IMR-90 (cell line): ENCODE measurements at regions not wholly inside any gene's neighbourhood (a gene's known extent, or its start where the extent isn't known, plus 50 kb on each side); places are given as distances from the start of the nearest gene placed in this dataset.

Source experiments
- ATAC-seq: fragments of 200-7000 bp; cut with Tn5 transposase; 2 replicates; pipeline ENCODE4 v1.9.1; 2020; ENCODE audit warnings: low read depth, mild to moderate bottlenecking, moderate library complexity
- BruUV-seq: library from RNA; stranded (reverse); fragments of 400-500 nt; replicated peaks from 2 replicates; lab custom pipeline; 2021; lab: Mats Ljungman, UMichigan
- CTCF ChIA-PET: fragments of 300-600 bp; formaldehyde crosslinking; extraction: SDS; loops from one replicate; lab custom pipeline; 2021; ENCODE audit warnings: antibody characterized with exemption; lab: Yijun Ruan, JAX
- POLR2A ChIA-PET: fragments of 300-600 bp; sonication (Branson Sonifier 250); formaldehyde crosslinking; loops from one replicate; lab custom pipeline; 2022; ENCODE audit warnings: antibody characterized with exemption; ENCODE audit not compliant: unreplicated experiment; lab: Charles Lee
- DNase-seq: peaks from one replicate; pipeline ENCODE4 v3.0.0; 2013
- H2AFZ ChIP-seq: replicated peaks from 2 replicates; pipeline ENCODE3; 2013; ENCODE audit warnings: low read length, mild to moderate bottlenecking; ENCODE audit not compliant: poor library complexity
- H2AK5ac ChIP-seq: 2 replicates; pipeline ENCODE4 v1.6.1; 2013; ENCODE audit warnings: low read depth, low read length, inconsistent platforms
- H2AK9ac ChIP-seq: replicated peaks from 2 replicates; pipeline ENCODE3; 2013; ENCODE audit warnings: mild to moderate bottlenecking, low read depth, low read length, moderate library complexity; ENCODE audit not compliant: poor library complexity
- H2BK120ac ChIP-seq: 2 replicates; pipeline ENCODE4 v1.6.1; 2013; ENCODE audit warnings: low read depth, low read length, inconsistent platforms
- H2BK15ac ChIP-seq: 3 replicates; pipeline ENCODE4 v1.6.1; 2013; ENCODE audit warnings: low read depth, low read length, inconsistent platforms
- H2BK20ac ChIP-seq: 2 replicates; pipeline ENCODE4 v1.6.1; 2013; ENCODE audit warnings: low read depth, mild to moderate bottlenecking, inconsistent platforms, low read length, moderate library complexity
- H2BK5ac ChIP-seq: 2 replicates; pipeline ENCODE4 v1.6.1; 2013; ENCODE audit warnings: mild to moderate bottlenecking, low read depth, low read length, inconsistent platforms; ENCODE audit not compliant: poor library complexity, severe bottlenecking
- H3K14ac ChIP-seq: replicated peaks from 2 replicates; pipeline ENCODE4 v1.6.1; 2013; ENCODE audit warnings: low read depth, low read length, inconsistent platforms
- H3K18ac ChIP-seq: 2 replicates; pipeline ENCODE4 v1.6.1; 2013; ENCODE audit warnings: low read depth, low read length, control low read depth
- H3K23ac ChIP-seq: 2 replicates; pipeline ENCODE4 v1.6.1; 2013; ENCODE audit warnings: low read depth, low read length, inconsistent platforms
- H3K27ac ChIP-seq: 2 replicates; pipeline ENCODE4 v1.5.1; 2013; ENCODE audit warnings: mild to moderate bottlenecking, control low read depth, low read length; ENCODE audit not compliant: insufficient read depth
- H3K27me3 ChIP-seq: 2 replicates; pipeline ENCODE4 v1.6.1; 2013; ENCODE audit warnings: low read length; ENCODE audit not compliant: control insufficient read depth, insufficient read depth
- H3K36me3 ChIP-seq: 2 replicates; pipeline ENCODE4 v1.6.1; 2013; ENCODE audit warnings: low read length, mixed read lengths; ENCODE audit not compliant: control insufficient read depth, insufficient read depth
- H3K4ac ChIP-seq: 2 replicates; pipeline ENCODE4 v1.6.1; 2013; ENCODE audit warnings: low read depth, low read length, inconsistent platforms
- H3K4me1 ChIP-seq: 2 replicates; pipeline ENCODE4 v1.6.1; 2013; ENCODE audit warnings: low read length, mixed read lengths; ENCODE audit not compliant: control insufficient read depth, insufficient read depth
- H3K4me2 ChIP-seq: 2 replicates; pipeline ENCODE4 v1.6.1; 2013; ENCODE audit warnings: low read depth, mild to moderate bottlenecking, control low read depth, low read length, moderate library complexity
- H3K4me3 ChIP-seq: 2 replicates; pipeline ENCODE4 v1.5.1; 2013; ENCODE audit warnings: low read depth, mild to moderate bottlenecking, control low read depth, low read length, moderate library complexity; ENCODE audit not compliant: insufficient read depth
- H3K56ac ChIP-seq: 2 replicates; pipeline ENCODE4 v1.6.1; 2013; ENCODE audit warnings: low read length, inconsistent platforms; ENCODE audit not compliant: insufficient read depth; ENCODE audit errors: extremely low read depth
- H3K79me1 ChIP-seq, 2 experiments: 2 replicates each; pipeline ENCODE4 v1.6.1; 2013; ENCODE audit warnings: low read length in 2 of 2, inconsistent platforms in 1 of 2, low read depth in 1 of 2
- H3K9ac ChIP-seq: 2 replicates; pipeline ENCODE4 v1.6.1; 2013; ENCODE audit warnings: low read depth, low read length, control low read depth
- H3K9me1 ChIP-seq: 2 replicates; pipeline ENCODE4 v1.6.1; 2013; ENCODE audit warnings: low read length, inconsistent platforms; ENCODE audit not compliant: insufficient read depth
- H3K9me3 ChIP-seq: 2 replicates; pipeline ENCODE4 v1.6.1; 2013; ENCODE audit warnings: low read length; ENCODE audit not compliant: control insufficient read depth, insufficient read depth
- H4K20me1 ChIP-seq: 2 replicates; pipeline ENCODE4 v1.6.1; 2013; ENCODE audit warnings: low read length, inconsistent platforms; ENCODE audit not compliant: insufficient read depth
- H4K5ac ChIP-seq: 2 replicates; pipeline ENCODE4 v1.6.1; 2013; ENCODE audit warnings: mild to moderate bottlenecking, low read depth, low read length, control low read depth
- H4K8ac ChIP-seq, 2 experiments: 2 replicates each; pipeline ENCODE4 v1.6.1; 2013; ENCODE audit warnings: low read depth in 2 of 2, low read length in 2 of 2, control low read depth in 1 of 2, inconsistent platforms in 1 of 2
- H4K91ac ChIP-seq: 2 replicates; pipeline ENCODE4 v1.6.1; 2013; ENCODE audit warnings: low read depth, low read length, inconsistent platforms; ENCODE audit not compliant: insufficient read depth
- BHLHE40 ChIP-seq: fragments of 150-350 bp; IDR thresholded peaks from 2 replicates; pipeline ENCODE4 v1.6.1; 2016; ENCODE audit warnings: mild to moderate bottlenecking, low read depth, low read length
- CEBPB ChIP-seq: IDR thresholded peaks from 2 replicates; pipeline ENCODE4 v1.6.1; 2012; ENCODE audit warnings: low read depth, low read length, improper control_type of control experiment
- CHD1 ChIP-seq: IDR thresholded peaks from 2 replicates; pipeline ENCODE4 v1.6.1; 2012; ENCODE audit warnings: low read depth, low read length, improper control_type of control experiment
- ELK1 ChIP-seq: fragments of 150-350 bp; IDR thresholded peaks from 2 replicates; pipeline ENCODE4 v1.6.1; 2016; ENCODE audit warnings: low read depth, mild to moderate bottlenecking, low read length, moderate library complexity, borderline replicate concordance
- FOS ChIP-seq: fragments of 150-350 bp; IDR thresholded peaks from 2 replicates; pipeline ENCODE4 v1.6.1; 2016; ENCODE audit warnings: low read depth, low read length
- MAFK ChIP-seq: IDR thresholded peaks from 2 replicates; pipeline ENCODE4 v1.6.1; 2012; ENCODE audit warnings: low read depth, low read length, improper control_type of control experiment
- MAZ ChIP-seq: IDR thresholded peaks from 2 replicates; pipeline ENCODE4 v1.6.1; 2012; ENCODE audit warnings: low read depth, mild to moderate bottlenecking, low read length, improper control_type of control experiment, moderate library complexity, borderline replicate concordance
- MXI1 ChIP-seq: IDR thresholded peaks from 2 replicates; pipeline ENCODE4 v1.6.1; 2012; ENCODE audit warnings: low read depth, mild to moderate bottlenecking, low read length, moderate library complexity, borderline replicate concordance
- NFE2L2 ChIP-seq: fragments of 150-350 bp; IDR thresholded peaks from 2 replicates; pipeline ENCODE4 v1.6.1; 2016; ENCODE audit warnings: low read depth, mild to moderate bottlenecking, low read length
- POLR2A ChIP-seq: IDR thresholded peaks from 2 replicates; pipeline ENCODE4 v1.6.1; 2012; ENCODE audit warnings: mild to moderate bottlenecking, low read depth, low read length
- RAD21 ChIP-seq: IDR thresholded peaks from 2 replicates; pipeline ENCODE4 v1.6.1; 2012; ENCODE audit warnings: low read length, improper control_type of control experiment
- RCOR1 ChIP-seq: IDR thresholded peaks from 2 replicates; pipeline ENCODE4 v1.6.1; 2012; ENCODE audit warnings: mild to moderate bottlenecking, low read length, improper control_type of control experiment; ENCODE audit not compliant: insufficient replicate concordance
- RFX5 ChIP-seq: IDR thresholded peaks from 2 replicates; pipeline ENCODE4 v1.8.0; 2012; ENCODE audit warnings: low read depth, mild to moderate bottlenecking, low read length, moderate library complexity
- SMC3 ChIP-seq: fragments of 150-350 bp; IDR thresholded peaks from 2 replicates; pipeline ENCODE4 v1.6.1; 2016; ENCODE audit warnings: low read depth, mild to moderate bottlenecking, antibody characterized with exemption, low read length, moderate library complexity
- WGBS, 2 experiments: methylation state at CpG; one replicate each; pipeline versions ENCODE4 v1.1.5 to v1.1.7; 2013; ENCODE audit warnings: missing lambda C conversion rate in 2 of 2; ENCODE audit not compliant: insufficient read length in 1 of 2; ENCODE audit errors: extremely low coverage in 2 of 2; 5-methylcytosine and 5-hydroxymethylcytosine counted together
- dilution Hi-C: fragments of 300-500 bp; cut with HindIII; formaldehyde crosslinking; loops from one replicate; pipeline ENCODE4 v1.14.3; 2018; ENCODE audit warnings: low sequenced_read_pairs; ENCODE audit not compliant: unreplicated experiment
- in situ Hi-C: fragments of 300-500 bp; cut with MboI; formaldehyde crosslinking; loops from 3 replicates; pipeline ENCODE4 v1.14.3; 2019; ENCODE audit warnings: low sequenced_read_pairs, inconsistent platforms, mixed read lengths
- intact Hi-C: fragments of 100-400 bp; cut with micrococcal nuclease; formaldehyde crosslinking; loops from 2 replicates; pipeline ENCODE4 v1.10.0; 2022
- TF ChIP-seq, protein P1 (sequence below): conservative IDR thresholded peaks from 2 replicates; pipeline ENCODE4 v1.5.1; 2012; ENCODE audit warnings: mild to moderate bottlenecking, low read depth, low read length, improper control_type of control experiment
- TF ChIP-seq, protein P2 (sequence below): fragments of 150-350 bp; IDR thresholded peaks from 2 replicates; pipeline ENCODE4 v1.6.1; 2017; ENCODE audit warnings: mild to moderate bottlenecking, antibody characterized with exemption, low read length, low read depth

GRCh38 chr2:7660816-7661215 is 743.6 kb downstream of the RNF144A start:
- H3K27ac ChIP-seq, result no peak overlapping the region
- H2AK5ac ChIP-seq, result no peak overlapping the region
- DNase-seq (no peak), ATAC-seq (no peak)
- H3K9me1 ChIP-seq, result no peaks in the 10 kb centered on the region
- H4K20me1 ChIP-seq, result no peaks in the 10 kb centered on the region
- no peak overlapping the region for H3K4me3 ChIP-seq
- TF ChIP-seq POLR2A, result no peak
- TF ChIP-seq RAD21, result no peak
- TF ChIP-seq RFX5, result no peak
- no peak for TF ChIP-seq SMC3
- TF ChIP-seq RCOR1, result no peak
- TF ChIP-seq MAZ, result no peak
- TF ChIP-seq CHD1, result no peak
- no peak for TF ChIP-seq BHLHE40
- TF ChIP-seq MXI1, result no peak
- TF ChIP-seq FOS, result no peak
- no peak for TF ChIP-seq CEBPB
- no peak for TF ChIP-seq ELK1
- TF ChIP-seq, protein P1, sequence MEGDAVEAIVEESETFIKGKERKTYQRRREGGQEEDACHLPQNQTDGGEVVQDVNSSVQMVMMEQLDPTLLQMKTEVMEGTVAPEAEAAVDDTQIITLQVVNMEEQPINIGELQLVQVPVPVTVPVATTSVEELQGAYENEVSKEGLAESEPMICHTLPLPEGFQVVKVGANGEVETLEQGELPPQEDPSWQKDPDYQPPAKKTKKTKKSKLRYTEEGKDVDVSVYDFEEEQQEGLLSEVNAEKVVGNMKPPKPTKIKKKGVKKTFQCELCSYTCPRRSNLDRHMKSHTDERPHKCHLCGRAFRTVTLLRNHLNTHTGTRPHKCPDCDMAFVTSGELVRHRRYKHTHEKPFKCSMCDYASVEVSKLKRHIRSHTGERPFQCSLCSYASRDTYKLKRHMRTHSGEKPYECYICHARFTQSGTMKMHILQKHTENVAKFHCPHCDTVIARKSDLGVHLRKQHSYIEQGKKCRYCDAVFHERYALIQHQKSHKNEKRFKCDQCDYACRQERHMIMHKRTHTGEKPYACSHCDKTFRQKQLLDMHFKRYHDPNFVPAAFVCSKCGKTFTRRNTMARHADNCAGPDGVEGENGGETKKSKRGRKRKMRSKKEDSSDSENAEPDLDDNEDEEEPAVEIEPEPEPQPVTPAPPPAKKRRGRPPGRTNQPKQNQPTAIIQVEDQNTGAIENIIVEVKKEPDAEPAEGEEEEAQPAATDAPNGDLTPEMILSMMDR, result no peak
- no peak for TF ChIP-seq NFE2L2
- TF ChIP-seq, protein P2, sequence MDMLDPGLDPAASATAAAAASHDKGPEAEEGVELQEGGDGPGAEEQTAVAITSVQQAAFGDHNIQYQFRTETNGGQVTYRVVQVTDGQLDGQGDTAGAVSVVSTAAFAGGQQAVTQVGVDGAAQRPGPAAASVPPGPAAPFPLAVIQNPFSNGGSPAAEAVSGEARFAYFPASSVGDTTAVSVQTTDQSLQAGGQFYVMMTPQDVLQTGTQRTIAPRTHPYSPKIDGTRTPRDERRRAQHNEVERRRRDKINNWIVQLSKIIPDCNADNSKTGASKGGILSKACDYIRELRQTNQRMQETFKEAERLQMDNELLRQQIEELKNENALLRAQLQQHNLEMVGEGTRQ, result no peak
- no peak for TF ChIP-seq MAFK
- in situ Hi-C loops, result no loop called here
- POLR2A ChIA-PET, result no interaction called here
- no peak overlapping the region for H3K14ac ChIP-seq
- H3K9me3 ChIP-seq, result peaks cover 2% of the 10 kb centered on the region; the same call in 1 of the 2 replicates
- H3K56ac ChIP-seq, result no peak overlapping the region
- H3K79me1 ChIP-seq, result no peaks in the 10 kb centered on the region
- H2BK120ac ChIP-seq, result no peak overlapping the region
- no peak overlapping the region for H3K4me2 ChIP-seq
- H2AFZ ChIP-seq, result no peak overlapping the region
- dilution Hi-C loops, result no loop called here
- no peak overlapping the region for H3K9ac ChIP-seq
- H3K36me3 ChIP-seq, result no peaks in the 10 kb centered on the region
- H3K4ac ChIP-seq, result no peak overlapping the region
- no peak overlapping the region for H3K18ac ChIP-seq
- H2BK5ac ChIP-seq, result no peak overlapping the region
- H2BK20ac ChIP-seq, result no peak overlapping the region
- CTCF ChIA-PET, result interaction anchor here (0.6 kb wide), 1 partner anchor 37 kb away, joined by 3 read pairs; no protein-coding TSS in a partner anchor
- no peak overlapping the region for H4K91ac ChIP-seq
- H3K23ac ChIP-seq, result no peak overlapping the region
- H2AK9ac ChIP-seq, result no peak overlapping the region
- BruUV-seq, result no TSS peak
- no peak overlapping the region for H4K5ac ChIP-seq
- no peaks in the 10 kb centered on the region for H3K4me1 ChIP-seq
- no peak overlapping the region for H2BK15ac ChIP-seq
- no CpG with 5 or more reads among the region's 2 CpGs for WGBS, 2 experiments
- no peaks in the 10 kb centered on the region for H3K27me3 ChIP-seq
- intact Hi-C loops, result no loop called here
- H4K8ac ChIP-seq, result no peak overlapping the region
